CD14-positive monocyte (primary cell): ENCODE measurements at regions not wholly inside any gene's neighbourhood (a gene's known extent, or its start where the extent isn't known, plus 50 kb on each side); places are given as distances from the start of the nearest gene placed in this dataset.

Experiments used
- DNase-seq, 3 donors: peaks; one replicate each; pipeline ENCODE4 v3.0.0-alpha.2; 2011 to 2022
- H2AFZ ChIP-seq: 2 replicates; pipeline ENCODE4 v1.6.0; 2012; ENCODE audit warnings: mild to moderate bottlenecking, low read depth, low read length, inconsistent platforms; ENCODE audit not compliant: insufficient read depth, poor library complexity, severe bottlenecking
- H3K27ac ChIP-seq, 2 donors: 1 replicate in 1 of 2; 2 replicates in 1 of 2; pipeline ENCODE4 v1.5.1; 2012 to 2013; ENCODE audit warnings: low read length in 2 of 2, control low read depth in 1 of 2, inconsistent platforms in 1 of 2, low read depth in 1 of 2, mild to moderate bottlenecking in 1 of 2
- H3K27me3 ChIP-seq, 2 donors: one replicate each; pipeline versions ENCODE4 v1.6.0 to v1.6.1; 2011 to 2013; ENCODE audit warnings: low read length in 2 of 2; ENCODE audit not compliant: control insufficient read depth in 2 of 2, insufficient read depth in 2 of 2
- H3K36me3 ChIP-seq, 2 donors: replicated peaks in 1 of 2; 1 replicate in 1 of 2; 2 replicates in 1 of 2; pipeline versions ENCODE4 v1.5.1 to v1.6.1; 2012 to 2013; ENCODE audit warnings: low read length in 2 of 2, control low read depth in 1 of 2, inconsistent platforms in 1 of 2, mild to moderate bottlenecking in 1 of 2; ENCODE audit not compliant: insufficient read depth in 2 of 2, control insufficient read depth in 1 of 2
- H3K4me1 ChIP-seq, 2 donors: 1 replicate in 1 of 2; 2 replicates in 1 of 2; pipeline versions ENCODE4 v1.5.1 to v1.6.1; 2012 to 2013; ENCODE audit warnings: low read length in 2 of 2, control low read depth in 1 of 2, inconsistent platforms in 1 of 2, mild to moderate bottlenecking in 1 of 2, moderate library complexity in 1 of 2; ENCODE audit not compliant: insufficient read depth in 2 of 2, control insufficient read depth in 1 of 2
- H3K4me2 ChIP-seq: replicated peaks from 2 replicates; pipeline ENCODE3; 2012; ENCODE audit warnings: low read length, moderate library complexity, mild to moderate bottlenecking; ENCODE audit not compliant: poor library complexity, severe bottlenecking; ENCODE audit errors: extremely low read depth
- H3K4me3 ChIP-seq, 3 experiments: fragments of 200-600 bp in 1 of 3; sonication (generic) in 1 of 3; replicated peaks in 1 of 3; 1 replicate in 2 of 3; 2 replicates in 1 of 3; pipeline ENCODE4 v1.5.1; 2011 to 2013; ENCODE audit warnings: low read length in 3 of 3, mild to moderate bottlenecking in 3 of 3, control low read depth in 2 of 3, low read depth in 2 of 3, inconsistent platforms in 1 of 3, moderate library complexity in 1 of 3
- H3K79me2 ChIP-seq: 2 replicates; pipeline ENCODE4 v1.6.0; 2012; ENCODE audit warnings: mild to moderate bottlenecking, control low read depth, inconsistent platforms, low read length, moderate library complexity; ENCODE audit not compliant: insufficient read depth
- H3K9ac ChIP-seq: 2 replicates; pipeline ENCODE4 v1.6.0; 2017; ENCODE audit warnings: low read length, mild to moderate bottlenecking; ENCODE audit not compliant: insufficient read depth, poor library complexity, severe bottlenecking
- H3K9me3 ChIP-seq, 2 donors: replicated peaks in 1 of 2; 1 replicate in 1 of 2; 2 replicates in 1 of 2; pipeline versions ENCODE4 v1.5.1 to v1.6.1; 2012 to 2013; ENCODE audit warnings: low read length in 2 of 2, control low read depth in 1 of 2; ENCODE audit not compliant: control insufficient read depth in 1 of 2, insufficient read depth in 1 of 2
- H4K20me1 ChIP-seq: 2 replicates; pipeline ENCODE4 v1.6.0; 2012; ENCODE audit warnings: mild to moderate bottlenecking, low read length, control low read depth, moderate library complexity; ENCODE audit not compliant: insufficient read depth
- H3K27ac Mint-ChIP-seq, 7 donors: one replicate each; pipeline ENCODE4 v1.8.0; 2020; ENCODE audit warnings: mild to moderate bottlenecking in 7 of 7, mixed read lengths in 7 of 7, moderate library complexity in 6 of 7, inconsistent platforms in 2 of 7
- H3K27me3 Mint-ChIP-seq, 3 donors: one replicate each; pipeline ENCODE4 v1.8.0; 2021 to 2022; ENCODE audit warnings: low read depth in 3 of 3, mild to moderate bottlenecking in 3 of 3, mixed read lengths in 3 of 3, moderate library complexity in 3 of 3, inconsistent platforms in 1 of 3
- H3K36me3 Mint-ChIP-seq, 2 donors: one replicate each; pipeline ENCODE4 v1.8.0; 2020; ENCODE audit warnings: mixed read lengths in 2 of 2, inconsistent platforms in 1 of 2, mild to moderate bottlenecking in 1 of 2
- H3K4me1 Mint-ChIP-seq: one replicate; pipeline ENCODE4 v1.8.0; 2020; ENCODE audit warnings: mild to moderate bottlenecking, mixed read lengths
- H3K4me3 Mint-ChIP-seq, 2 donors: one replicate each; pipeline ENCODE4 v1.8.0; 2020; ENCODE audit warnings: mild to moderate bottlenecking in 2 of 2, mixed read lengths in 2 of 2, moderate library complexity in 1 of 2
- H3K9me3 Mint-ChIP-seq, 7 donors: one replicate each; pipeline ENCODE4 v1.8.0; 2020 to 2022; ENCODE audit warnings: mixed read lengths in 7 of 7, mild to moderate bottlenecking in 6 of 7, moderate library complexity in 6 of 7, inconsistent platforms in 2 of 7
- WGBS: methylation state at CpG from one replicate; pipeline ENCODE4 v1.1.5; 2013; ENCODE audit warnings: missing lambda C conversion rate; ENCODE audit not compliant: insufficient coverage; 5-methylcytosine and 5-hydroxymethylcytosine counted together
- intact Hi-C, 2 donors: fragments of 100-400 bp; cut with micrococcal nuclease; formaldehyde crosslinking; loops; one replicate each; pipeline versions ENCODE4 v1.15.0 to v1.15.1; 2023
- TF ChIP-seq, protein P1 (sequence below): fragments of 200-600 bp; IDR thresholded peaks from one replicate; pipeline ENCODE4 v1.8.0; 2022; ENCODE audit warnings: antibody characterized with exemption, mild to moderate bottlenecking

DNA sequence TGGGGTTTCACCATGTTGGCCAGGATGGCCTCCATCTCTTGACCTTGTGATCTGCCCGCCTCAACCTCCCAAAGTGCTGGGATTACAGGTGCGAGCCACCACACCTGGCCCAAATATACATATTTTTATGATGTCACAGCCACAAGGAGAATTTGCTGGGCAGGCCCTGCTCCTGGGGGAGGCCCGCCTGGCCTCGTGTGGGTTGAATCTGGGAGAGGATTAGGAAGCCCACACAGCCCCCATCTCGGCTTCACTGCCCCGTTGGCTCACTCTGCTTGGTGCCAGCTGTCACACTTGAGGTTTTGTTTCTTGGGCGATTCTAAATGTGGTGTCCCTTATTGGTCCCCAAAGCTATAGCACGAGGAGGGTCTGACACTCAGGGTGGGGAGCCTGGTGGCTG, 335.7 kb upstream of the AJAP1 start:
- DNase-seq, result no peak
- Histone ChIP-seq H3K4me1 (no peaks in the 10 kb centered on the region), H4K20me1 (no peaks in the 10 kb centered on the region), H3K27ac (no peak overlapping the region), H3K9me3 (peaks cover 15 to 22% of the 10 kb centered on the region in 2 donors), H3K9ac (no peak overlapping the region), H3K27me3 (no peaks in the 10 kb centered on the region), H2AFZ (no peak overlapping the region), H3K36me3 (no peaks in the 10 kb centered on the region), H3K4me3 (no peak overlapping the region), H3K79me2 (no peaks in the 10 kb centered on the region), H3K4me2 (no peak overlapping the region)
- Mint-ChIP-seq H3K9me3 (peaks cover 11 to 38% (median 20%) of the 10 kb centered on the region in 7 donors), H3K27me3 (peaks cover 0 to 4% (median 1%) of the 10 kb centered on the region in 3 donors), H3K4me1 (no peaks in the 10 kb centered on the region), H3K36me3 (no peaks in the 10 kb centered on the region), H3K27ac (no peak overlapping the region), H3K4me3 (no peak overlapping the region)
- WGBS, result 83% methylated on average over 5 of the region's 8 CpGs
- intact Hi-C loops, result no loop called here
- TF ChIP-seq, protein P1, sequence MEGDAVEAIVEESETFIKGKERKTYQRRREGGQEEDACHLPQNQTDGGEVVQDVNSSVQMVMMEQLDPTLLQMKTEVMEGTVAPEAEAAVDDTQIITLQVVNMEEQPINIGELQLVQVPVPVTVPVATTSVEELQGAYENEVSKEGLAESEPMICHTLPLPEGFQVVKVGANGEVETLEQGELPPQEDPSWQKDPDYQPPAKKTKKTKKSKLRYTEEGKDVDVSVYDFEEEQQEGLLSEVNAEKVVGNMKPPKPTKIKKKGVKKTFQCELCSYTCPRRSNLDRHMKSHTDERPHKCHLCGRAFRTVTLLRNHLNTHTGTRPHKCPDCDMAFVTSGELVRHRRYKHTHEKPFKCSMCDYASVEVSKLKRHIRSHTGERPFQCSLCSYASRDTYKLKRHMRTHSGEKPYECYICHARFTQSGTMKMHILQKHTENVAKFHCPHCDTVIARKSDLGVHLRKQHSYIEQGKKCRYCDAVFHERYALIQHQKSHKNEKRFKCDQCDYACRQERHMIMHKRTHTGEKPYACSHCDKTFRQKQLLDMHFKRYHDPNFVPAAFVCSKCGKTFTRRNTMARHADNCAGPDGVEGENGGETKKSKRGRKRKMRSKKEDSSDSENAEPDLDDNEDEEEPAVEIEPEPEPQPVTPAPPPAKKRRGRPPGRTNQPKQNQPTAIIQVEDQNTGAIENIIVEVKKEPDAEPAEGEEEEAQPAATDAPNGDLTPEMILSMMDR, result no peak

DNA sequence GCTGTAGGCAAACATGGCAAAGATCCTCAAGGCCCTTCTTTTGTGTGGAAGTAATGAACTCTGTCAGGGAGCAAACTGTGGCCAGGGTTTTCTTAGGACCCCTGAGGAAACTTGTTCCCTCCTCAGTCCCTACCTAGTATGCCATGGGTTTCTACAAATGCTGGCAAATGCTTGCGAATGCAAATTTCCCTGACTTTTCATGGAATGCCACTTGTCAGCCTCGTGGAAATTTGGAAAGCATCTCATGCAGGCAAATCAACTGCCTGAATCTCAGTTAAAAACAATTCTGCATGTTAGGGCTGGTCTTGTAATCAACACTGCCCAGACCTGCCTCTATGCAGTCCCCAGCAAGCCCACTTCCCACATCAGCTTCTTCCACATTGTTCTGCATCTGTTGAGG, 334.9 kb upstream of the AJAP1 start:
- TF ChIP-seq, protein P1, result no peak
- Histone ChIP-seq H3K79me2 (no peaks in the 10 kb centered on the region), H3K27me3 (no peaks in the 10 kb centered on the region), H3K36me3 (no peaks in the 10 kb centered on the region), H3K9me3 (peaks cover 7 to 15% of the 10 kb centered on the region in 2 donors), H3K4me2 (no peak overlapping the region), H2AFZ (no peak overlapping the region), H3K4me1 (no peaks in the 10 kb centered on the region), H3K27ac (no peak overlapping the region), H3K9ac (no peak overlapping the region), H4K20me1 (no peaks in the 10 kb centered on the region), H3K4me3 (no peak overlapping the region)
- intact Hi-C loops, result no loop called here
- no peak overlapping the region for H3K4me3 Mint-ChIP-seq
- 67% methylated on average over 2 of the region's 2 CpGs for WGBS
- DNase-seq, result no peak
- H3K27me3 Mint-ChIP-seq, result peaks cover 0 to 4% (median 1%) of the 10 kb centered on the region in 3 donors
- H3K9me3 Mint-ChIP-seq, result peaks cover 12 to 32% (median 15%) of the 10 kb centered on the region in 7 donors
- no peaks in the 10 kb centered on the region for H3K36me3 Mint-ChIP-seq
- H3K4me1 Mint-ChIP-seq, result no peaks in the 10 kb centered on the region
- H3K27ac Mint-ChIP-seq, result no peak overlapping the region
